ENCODE measurements at regions not wholly inside any gene's neighbourhood (a gene's known extent, or its start where the extent isn't known, plus 50 kb on each side); places are given as distances from the start of the nearest gene placed in this dataset.
"Not testable (repeated sequence)": the region's sequence is repeated elsewhere in the genome, so short reads cannot be mapped to it uniquely, and the experiment has no call there.

- no peak for DNase-seq (ENCODE audit: low spot score)
These were observed 195.1 kb downstream of the OTOL1 start for GRCh38 chr3:161691677-161692076.

GRCh38 chr3:161694682-161695564, 198.3 kb downstream of the OTOL1 start:
- no peak for DNase-seq (ENCODE audit: low spot score)

DNA sequence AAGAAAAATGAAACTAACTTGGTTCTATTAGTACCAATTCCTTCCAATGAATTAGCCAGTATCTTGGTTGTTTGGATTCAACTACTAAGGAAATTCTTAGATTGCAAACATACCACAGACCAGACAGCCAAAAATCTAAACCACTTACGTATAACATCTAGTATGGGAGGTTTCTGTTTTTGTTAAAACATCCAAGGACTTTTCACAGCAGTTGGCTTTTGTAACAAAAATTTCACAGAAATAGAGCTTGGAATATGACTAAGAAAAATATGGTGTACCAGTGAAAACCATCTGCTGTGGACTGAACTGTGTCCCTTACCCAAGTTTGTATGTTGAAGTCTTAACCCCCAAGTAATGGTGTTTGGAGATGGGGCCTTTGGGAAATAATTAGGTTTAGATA, 199.2 kb downstream of the OTOL1 start:
- no peak for DNase-seq (ENCODE audit: low spot score)

DNA sequence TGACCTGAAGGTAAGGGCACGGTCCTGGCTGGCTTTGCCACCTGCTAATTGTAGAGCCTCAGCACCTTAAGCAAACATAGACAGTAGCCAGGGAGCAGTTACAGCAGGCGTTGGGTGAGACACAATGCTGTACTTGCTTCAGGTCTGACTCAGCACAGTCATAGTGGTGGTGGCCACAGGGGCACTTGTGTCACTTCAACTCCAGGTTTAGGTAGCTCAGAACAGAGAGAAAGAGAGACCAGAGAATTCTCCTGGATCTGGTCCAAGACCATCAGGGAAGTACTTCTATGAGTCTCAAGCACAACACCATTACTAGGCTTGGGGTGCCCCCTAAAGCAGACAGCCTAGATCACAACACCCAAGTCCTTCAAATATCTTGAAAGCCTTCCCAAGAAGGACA, 204.4 kb downstream of the OTOL1 start:
- DNase-seq (ENCODE audit: low spot score): no peak

GRCh38 chr3:161707253-161707652, 210.6 kb downstream of the OTOL1 start:
- DNase-seq (ENCODE audit: low spot score): not testable (repeated sequence)

- DNase-seq (ENCODE audit: low spot score): no peak
These were observed 217.1 kb downstream of the OTOL1 start for GRCh38 chr3:161713731-161714130.

GRCh38 chr3:161731968-161732367, 235.4 kb downstream of the OTOL1 start:
- DNase-seq (ENCODE audit: low spot score): no peak

DNA sequence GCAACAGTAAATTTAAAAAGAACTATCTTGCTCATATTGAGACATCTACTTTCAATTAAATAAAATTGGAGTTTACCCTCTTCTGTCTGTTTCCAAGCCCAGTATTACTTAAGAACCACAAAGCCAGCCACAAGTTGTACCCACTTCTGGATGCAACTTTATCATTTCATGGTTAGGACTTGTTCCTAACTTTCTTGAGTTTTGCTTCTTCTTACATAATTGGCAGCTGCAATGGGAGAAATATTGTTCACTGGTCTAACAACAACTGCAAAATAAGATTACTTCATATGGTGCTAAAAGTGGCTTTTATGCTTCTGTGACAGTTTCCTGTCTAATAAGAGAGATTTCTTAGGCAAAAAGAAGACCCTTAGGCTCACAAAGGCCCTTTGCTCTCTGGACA, 240.6 kb downstream of the OTOL1 start:
- DNase-seq (ENCODE audit: low spot score): no peak

DNA sequence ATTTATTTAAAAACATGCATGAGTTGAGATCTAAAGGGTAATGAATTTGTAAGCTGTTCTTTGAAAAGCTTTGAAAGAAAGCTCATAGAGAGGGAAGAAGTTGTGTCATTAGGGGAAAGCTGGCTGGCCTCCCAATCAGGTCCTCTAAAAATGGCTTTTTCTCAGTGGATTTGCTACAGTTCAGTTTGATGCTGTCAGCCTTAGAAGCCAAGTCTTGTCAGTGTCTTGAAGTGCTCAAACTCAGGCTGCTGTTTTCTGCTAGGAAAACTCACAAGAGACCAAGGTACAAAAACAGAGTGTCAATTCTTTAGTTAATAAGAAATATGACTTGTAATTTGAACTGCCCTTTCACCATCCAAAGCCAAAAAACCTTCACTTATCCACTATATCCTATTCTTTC, 243.8 kb downstream of the OTOL1 start:
- DNase-seq (ENCODE audit: low spot score): no peak

GRCh38 chr3:161744366-161744765, 247.8 kb downstream of the OTOL1 start:
- no peak for DNase-seq (ENCODE audit: low spot score)

DNA sequence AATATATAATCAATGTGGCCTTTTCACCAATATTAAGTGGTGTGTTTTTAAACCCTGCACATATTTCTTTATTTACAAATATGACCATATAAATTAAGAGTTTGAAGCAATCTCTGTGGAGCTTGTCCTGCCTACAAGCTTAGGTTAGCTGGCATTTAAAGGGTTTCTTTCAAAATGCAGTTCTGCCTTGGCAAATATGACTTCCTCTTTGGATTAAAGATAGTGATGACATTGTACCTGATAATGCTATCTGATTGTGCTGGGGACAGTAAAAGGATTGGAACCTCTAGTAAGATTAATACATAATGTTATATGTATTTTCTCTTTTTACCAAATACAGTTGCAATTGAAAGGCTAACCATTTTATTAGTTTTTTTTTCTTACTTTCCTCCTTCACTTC, 249.1 kb downstream of the OTOL1 start:
- no peak for DNase-seq (ENCODE audit: low spot score)

DNA sequence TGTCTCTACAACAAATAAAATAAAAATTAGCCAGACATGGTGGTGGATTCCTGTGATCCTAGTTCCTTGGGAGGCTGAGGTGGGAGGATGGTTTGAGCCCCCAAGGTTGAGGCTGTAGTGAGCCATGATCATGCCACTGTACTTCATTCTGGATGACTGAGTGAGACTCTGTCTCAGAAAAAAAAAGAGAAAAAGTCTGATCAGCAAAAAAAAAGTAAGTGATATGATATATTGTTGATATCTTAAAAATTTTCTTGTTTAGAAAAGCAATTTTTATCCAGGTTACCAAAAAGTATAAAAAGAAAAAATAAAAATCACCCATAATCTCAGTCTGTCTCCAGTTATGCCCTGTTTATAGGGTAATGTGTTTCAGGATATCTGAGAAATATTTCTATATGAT, 251.4 kb downstream of the OTOL1 start:
- DNase-seq (ENCODE audit: low spot score): no peak

DNA sequence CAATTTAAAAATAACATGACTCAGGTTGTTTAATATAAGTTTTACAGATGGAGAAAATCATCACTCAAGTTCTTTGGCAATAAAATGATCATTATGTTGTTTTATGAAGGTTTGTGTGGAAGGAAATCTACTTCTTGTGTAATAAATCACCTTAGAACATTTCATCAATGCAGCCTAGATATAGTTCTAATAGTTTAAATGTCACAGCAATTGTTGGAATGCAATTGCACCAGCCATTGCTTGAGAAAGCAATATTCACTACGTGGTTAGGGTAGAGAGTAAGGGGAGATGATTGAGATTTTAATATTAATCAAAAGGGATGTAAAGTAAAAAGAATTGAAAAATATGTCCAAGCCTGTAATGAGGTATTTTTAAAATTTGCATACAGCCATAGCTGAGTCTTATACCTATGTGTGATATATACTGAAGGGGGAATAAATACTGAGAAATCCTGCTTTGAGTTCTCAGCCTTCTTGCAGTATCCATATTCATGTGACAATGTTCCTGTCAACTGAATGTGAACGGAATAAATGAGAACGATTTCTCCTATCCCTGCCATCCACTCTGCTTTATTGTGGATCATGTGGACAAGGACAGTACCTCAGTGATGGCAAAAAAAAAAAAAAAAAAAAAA, 257.9 kb downstream of the OTOL1 start:
- no peak for DNase-seq (ENCODE audit: low spot score)

GRCh38 chr3:161759444-161759843, 262.8 kb downstream of the OTOL1 start:
- no peak for DNase-seq (ENCODE audit: low spot score)

DNA sequence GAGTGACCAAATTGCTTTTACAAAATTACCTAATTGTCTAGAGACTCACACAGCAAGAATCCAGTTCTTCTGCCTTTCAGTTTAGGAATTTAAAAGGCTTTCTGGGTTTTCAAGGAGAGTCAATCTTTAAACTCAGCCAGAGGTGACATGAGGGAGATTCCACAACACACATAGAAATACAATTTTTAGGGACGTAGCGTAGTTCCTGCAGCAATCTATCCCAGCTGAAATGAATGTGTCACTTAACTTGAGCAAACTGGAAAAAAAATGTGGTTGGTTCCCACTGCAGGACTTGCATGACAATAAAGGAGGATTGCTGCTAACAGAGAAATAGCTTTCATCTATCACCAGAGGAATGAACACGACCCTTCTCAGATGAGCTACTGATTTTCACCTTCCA, 269.7 kb downstream of the OTOL1 start:
- no peak for DNase-seq (ENCODE audit: low spot score)

GRCh38 chr3:161770484-161771386, 274.1 kb downstream of the OTOL1 start:
- DNase-seq (ENCODE audit: low spot score): no peak

DNA sequence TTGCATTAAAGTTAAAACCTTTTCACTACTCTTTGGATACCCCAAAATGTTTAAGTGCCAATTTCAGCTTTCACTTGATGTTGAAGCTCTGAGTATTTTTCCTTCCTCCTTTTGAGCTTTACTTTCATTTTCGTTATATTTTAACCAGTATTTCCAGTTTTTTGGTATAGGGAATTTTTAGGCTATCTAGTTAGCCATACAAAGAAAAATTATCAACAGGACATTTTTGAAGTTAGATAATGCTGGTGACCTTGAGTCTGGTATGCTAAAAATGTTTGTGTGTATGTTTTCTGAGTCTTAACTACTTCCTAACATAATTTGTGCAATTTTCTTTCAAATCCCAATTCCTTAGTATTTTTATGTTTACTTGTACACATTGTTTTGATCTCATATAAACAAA, 284.8 kb downstream of the OTOL1 start:
- no peak for DNase-seq (ENCODE audit: low spot score)

- DNase-seq (ENCODE audit: low spot score): no peak
These were observed 296.8 kb downstream of the OTOL1 start for GRCh38 chr3:161793194-161793930.

GRCh38 chr3:161794551-161794950, 297.9 kb downstream of the OTOL1 start:
- DNase-seq (ENCODE audit: low spot score): no peak

DNA sequence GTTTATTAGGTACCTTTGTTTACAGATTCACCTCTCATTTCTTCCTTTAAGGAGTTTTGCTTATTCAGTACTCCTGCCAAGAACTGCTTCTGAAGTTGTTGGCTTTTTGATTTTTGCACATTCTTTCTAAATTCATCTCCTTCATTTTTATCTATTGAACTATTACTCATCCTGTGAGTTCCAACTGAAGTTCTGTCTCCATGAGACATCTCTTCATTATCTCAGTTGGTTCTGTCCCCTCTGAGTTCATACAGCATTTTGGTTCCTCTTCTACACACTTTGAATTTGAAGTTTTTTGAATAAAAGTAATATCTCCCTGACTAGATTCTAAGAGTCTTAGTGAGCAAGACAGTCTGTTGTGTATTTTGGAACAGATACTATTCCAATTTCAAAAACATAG, 299.7 kb downstream of the OTOL1 start:
- DNase-seq (ENCODE audit: low spot score): no peak

DNA sequence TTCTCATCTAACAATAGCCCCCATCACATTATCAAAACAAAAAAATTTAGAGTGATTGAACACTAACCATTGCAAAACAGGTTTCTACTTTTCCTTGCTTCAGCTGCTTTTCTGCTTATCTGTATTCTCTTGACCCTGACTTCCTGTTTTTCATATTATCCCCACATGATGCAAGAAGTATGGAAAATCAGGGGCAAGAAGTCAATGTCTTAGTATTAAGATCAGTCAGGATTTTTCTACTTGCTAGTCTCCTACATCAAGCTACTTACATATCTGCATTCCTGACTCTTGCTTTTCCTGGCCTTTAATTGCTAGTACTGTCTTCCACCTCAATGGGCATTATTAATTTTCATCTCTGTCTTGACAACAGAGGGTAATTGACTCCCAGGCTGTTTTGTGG, 300.2 kb downstream of the OTOL1 start:
- DNase-seq (ENCODE audit: low spot score): no peak

DNA sequence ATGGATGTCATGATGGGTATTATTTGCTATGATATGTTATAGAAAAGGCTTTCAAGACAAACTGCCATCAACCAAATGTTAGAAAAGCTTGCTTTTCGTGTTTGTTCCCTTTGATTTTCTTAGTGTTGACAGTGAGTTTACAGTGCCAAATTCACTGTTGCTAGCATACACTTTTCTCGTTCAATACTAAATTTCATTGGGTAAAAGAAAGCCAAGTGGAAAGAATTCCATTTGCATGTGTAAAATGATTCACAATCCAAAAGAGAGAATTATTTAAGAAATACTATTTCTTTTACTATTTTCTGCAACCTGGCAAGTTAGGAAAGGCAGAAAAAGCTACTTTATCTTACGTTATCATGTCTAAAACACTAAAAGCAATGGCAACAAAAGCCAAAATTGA, 301.4 kb downstream of the OTOL1 start:
- no peak for DNase-seq (ENCODE audit: low spot score)
